HG03575 (cell line): ENCODE measurements at regions not wholly inside any gene's neighbourhood (a gene's known extent, or its start where the extent isn't known, plus 50 kb on each side); places are given as distances from the start of the nearest gene placed in this dataset.

ENCODE experiments used
- ATAC-seq: cut with Tn5 transposase; IDR thresholded peaks from one replicate; pipeline ENCODE4 v1.9.1; 2021; ENCODE audit not compliant: unreplicated experiment, insufficient number of reproducible peaks, low FRiP score; ENCODE audit errors: extremely low read depth

- no peak for ATAC-seq
Observed at GRCh38 chr4:81773557-81773956, 301.9 kb upstream of the RASGEF1B start.

DNA sequence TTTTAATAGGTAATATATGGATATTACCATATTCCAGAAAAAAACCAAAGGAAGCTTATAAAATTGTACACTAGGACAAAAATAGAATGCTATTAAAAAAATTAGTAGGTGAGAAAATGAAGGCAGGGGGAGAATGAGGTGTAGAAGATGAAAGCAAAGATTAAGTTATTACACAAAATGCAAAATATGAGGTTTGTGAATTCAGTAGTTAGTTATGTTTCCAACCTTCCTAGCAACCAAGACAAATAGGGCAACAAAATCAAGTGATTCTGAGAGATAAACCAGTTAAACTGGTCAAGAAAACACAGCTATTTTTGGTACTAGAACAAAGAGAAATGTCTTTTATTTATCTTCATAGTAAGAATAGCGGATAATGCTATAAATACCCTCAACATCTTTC, 300.0 kb upstream of the RASGEF1B start:
- no peak for ATAC-seq

DNA sequence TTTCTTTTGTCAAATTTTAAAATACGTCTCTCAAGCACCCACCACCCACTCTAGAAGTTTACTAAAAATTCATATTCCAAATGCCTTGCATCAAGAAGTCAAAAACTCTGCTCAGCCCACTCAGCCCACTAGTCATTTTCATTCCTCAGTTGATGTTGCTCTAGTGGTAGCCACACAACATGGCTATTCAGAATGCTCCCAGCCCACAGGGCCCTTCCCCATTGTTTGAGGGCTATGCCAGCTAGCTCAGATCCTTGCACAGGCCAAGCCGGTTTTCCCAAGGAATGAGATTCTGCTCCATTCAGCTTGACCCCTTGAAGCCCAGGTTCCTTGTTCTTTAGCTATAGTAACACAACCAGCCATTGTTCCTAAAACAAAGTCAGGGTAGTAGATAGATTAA, 297.5 kb upstream of the RASGEF1B start:
- ATAC-seq: no peak

GRCh38 chr4:81758574-81759264, 287.0 kb upstream of the RASGEF1B start:
- ATAC-seq: no peak

DNA sequence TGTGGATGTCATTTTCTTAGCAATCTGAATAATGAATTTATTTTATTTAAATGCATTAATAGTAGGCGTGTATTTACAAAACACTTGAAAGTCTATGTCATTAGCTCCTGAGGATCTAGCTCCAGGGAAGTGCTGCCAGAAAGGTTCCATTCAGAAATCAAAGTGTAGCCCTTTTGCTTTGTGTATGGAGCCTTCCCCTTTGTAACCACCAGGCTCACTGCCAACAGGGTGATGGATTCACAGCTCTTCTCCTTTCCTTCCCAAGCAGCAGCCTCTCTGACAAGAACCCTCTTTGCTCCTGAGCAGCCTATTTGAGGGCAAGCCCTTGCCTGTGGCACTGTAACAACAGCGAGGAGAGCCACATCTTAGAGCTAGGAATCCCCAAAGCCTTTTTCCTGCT, 286.0 kb upstream of the RASGEF1B start:
- no peak for ATAC-seq

DNA sequence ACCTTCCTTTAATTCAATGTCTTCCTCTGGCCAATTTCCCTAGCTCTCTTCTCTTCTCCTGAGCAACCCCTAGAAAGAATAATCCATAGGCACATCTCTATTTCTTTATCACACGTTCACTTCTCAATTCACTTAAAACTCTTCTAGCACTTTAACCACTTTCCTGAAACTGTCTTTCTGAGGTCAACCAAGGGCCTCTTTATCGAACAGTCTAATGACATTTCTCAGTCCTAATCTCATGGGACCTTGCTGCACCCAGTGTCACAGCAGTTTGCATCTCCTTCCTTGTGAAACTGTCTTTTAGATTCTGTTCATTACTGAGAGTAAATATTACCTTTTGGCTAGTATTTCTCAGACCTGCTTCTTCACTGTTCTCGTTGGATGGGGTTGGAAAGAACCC, 285.3 kb upstream of the RASGEF1B start:
- peak; percentile 81 for ATAC-seq

DNA sequence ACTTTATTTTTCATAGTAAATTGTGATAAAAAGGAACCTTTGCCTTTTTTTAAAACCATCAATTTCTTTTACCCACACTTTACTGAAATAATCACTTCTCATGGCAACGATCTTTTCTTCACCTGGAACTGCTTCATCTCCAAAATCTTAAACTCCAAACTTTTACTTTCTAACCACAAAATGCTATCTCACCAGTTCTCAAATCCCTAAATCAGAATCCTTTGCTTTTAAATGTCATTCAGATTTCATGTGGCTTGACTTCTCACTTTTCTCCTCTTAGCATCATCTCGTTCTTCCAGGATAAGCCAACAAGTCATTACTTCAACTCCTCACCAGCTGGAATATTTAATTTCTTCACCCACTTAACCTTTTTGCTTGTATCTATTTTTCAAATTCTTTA, 284.3 kb upstream of the RASGEF1B start:
- ATAC-seq: no peak

DNA sequence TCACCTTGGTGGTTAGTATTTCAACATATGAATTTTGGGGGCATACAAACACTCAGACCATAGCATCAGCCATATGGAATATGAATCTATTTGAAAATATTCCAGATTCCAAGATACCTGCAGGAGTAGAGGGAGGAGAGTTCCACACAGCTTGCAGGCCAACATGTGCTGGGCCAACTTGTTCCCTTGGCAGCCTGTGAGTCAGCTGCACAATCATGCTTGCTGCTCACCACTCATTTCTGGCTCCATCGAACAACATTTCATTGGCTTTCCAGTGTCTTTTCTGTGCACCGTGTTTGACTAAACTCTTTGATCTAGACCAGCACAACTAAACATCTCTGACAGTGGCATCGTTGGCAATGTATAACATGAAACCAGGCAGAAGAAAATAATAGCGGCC, 282.5 kb upstream of the RASGEF1B start:
- ATAC-seq: no peak

DNA sequence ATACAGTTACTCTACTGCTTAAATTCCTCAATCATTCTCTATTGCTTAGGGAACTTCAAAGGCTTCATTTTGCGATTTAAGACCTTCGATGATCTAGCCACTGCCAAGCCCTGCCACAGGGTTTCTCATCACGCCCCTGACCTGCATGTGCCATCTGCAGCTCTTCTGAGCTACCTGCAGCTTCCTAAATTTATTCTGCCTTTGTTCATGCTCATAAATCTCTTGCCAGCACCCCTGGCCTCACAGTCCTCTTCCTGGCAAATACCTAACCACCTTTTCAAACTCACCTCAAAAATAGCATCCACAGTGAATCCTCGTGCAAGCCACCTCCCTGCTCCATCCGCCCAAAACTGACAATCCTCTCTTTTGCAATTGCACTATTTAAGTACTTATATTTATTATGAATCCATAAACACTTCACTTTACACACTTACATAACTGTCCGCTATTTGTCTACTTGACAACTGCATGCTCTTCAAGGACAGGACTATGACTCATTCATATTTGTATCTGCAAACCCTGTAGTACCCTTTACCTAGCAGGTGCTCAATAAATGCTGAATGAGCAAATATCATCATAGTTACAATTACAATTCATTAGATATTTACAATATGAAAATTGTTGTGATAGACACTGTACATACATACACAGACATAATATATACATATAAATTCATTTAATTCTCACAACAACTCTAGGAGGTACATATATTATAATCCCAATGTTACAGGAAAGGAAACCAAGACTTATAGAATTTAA, 280.0 kb upstream of the RASGEF1B start:
- no peak for ATAC-seq

DNA sequence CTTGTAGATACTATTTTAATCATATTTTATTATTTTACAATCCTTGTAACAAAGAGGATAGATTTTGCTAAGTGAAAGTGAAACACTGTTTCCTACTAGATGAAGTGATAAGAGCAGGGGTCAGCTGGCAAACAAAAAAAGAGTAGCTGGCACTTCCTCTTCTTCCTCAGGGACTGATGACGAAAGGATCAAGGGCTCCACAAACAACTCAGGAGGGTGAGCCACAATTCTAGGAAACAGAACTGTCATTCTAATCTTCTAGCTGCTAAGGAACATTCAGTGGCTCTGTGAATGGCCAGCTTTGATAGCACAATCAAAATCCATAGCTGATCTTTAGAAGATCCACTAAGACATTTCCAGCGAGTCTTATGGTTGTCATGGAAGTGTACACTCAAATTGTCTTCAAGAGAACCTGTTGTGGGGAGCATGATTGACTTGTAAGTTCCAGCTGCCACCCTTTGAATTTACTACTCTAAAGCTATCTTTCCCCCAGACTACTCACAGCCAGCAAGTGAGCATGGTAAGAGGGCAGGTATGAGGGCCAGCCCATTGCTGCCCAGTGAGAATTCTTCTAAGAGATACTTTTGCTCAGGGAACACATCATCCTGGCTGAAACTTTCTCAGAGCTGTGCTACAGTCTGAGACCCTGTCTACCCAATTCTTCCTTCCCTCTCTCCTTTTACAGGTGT, 275.7 kb upstream of the RASGEF1B start:
- no peak for ATAC-seq

DNA sequence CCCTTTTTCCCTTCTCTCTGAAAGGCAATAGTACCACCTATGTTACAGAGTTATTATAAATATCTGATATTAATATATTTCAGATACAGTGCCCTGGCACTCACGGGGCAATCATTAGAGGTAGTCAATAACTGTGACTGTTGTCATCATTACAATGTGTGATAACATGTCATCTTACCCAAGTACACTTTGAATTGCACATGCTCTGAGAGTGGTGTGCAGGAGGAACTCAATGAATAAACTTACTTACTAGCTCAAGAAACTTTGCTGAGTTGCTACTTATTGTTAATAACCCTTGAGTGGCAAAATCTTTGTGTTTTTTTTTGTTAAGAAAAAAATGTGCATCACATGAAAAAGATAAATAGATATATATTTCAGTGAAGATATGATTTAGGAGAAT, 275.1 kb upstream of the RASGEF1B start:
- ATAC-seq: no peak

DNA sequence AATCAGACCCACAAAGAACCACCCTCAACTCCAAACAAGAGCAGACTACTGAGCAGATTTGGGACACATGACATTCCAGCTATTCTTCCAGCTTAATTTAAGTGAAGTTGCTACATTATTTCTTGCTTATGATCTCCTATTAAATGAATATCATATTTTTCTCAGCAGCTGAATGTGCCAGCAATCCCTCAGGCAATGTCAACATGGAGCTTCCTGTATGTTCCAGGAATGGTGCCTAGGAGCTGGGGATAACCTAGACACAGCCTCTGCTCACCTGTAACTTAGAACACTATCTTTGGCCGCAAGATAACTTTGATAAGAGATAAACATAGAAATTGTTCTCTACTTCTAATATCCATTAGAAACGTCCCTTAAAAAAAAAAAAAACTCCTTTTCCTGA, 274.4 kb upstream of the RASGEF1B start:
- ATAC-seq: no peak

GRCh38 chr4:81745050-81745449, 273.3 kb upstream of the RASGEF1B start:
- no peak for ATAC-seq

- no peak for ATAC-seq
Observed at GRCh38 chr4:81743731-81744435, 272.2 kb upstream of the RASGEF1B start.

DNA sequence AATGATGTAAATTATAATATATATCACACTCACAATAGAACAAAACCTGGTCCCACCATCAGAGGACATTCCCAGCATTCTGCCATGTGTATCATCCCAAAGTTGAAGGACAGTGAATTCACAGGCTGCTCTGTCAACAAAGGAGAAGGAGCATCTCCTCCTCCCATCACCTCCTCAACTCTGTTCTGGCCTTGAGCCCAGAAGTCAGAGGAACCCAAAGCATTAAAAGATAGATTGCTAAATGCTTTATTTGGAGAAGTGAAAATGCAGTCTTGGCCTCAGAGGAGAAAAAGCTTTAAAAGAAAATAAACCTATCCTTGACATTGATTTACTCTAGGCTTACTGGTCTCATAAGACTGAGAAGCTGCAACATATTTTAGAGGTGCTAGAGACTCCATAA, 268.8 kb upstream of the RASGEF1B start:
- no peak for ATAC-seq

- ATAC-seq: no peak
Observed at GRCh38 chr4:81738891-81739290, 267.2 kb upstream of the RASGEF1B start.

DNA sequence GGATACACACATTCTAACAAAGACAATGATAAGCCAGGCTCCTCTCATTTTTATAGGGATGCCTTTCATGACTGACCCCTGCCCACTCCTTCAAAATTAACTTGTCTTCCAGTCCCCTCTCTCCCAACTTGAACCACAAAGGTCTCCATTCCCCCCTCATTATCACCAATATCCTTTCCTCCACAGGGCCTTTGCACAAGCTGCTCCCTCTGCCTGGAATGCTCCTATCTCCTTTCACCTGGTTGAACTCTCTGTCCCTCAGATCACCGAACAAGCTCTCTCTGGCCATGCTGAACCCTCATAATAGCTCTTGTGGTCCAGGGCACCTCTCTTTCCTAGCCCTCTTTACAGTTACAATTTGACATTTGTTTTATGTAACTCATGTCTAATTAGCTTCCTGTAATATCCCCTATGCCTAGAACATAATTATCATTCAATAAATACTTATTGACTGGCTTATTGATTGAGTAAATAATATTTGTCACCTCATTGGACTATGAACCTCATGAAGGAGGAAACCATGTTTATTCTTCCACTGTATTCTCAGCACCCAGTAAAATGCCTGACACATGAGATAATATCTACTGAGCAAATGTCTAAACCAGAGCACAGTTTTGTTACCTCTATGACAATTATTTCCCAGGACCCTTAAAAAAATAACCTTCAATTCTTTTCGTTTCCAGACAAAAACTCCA, 266.3 kb upstream of the RASGEF1B start:
- ATAC-seq: no peak

GRCh38 chr4:81736324-81736723, 264.6 kb upstream of the RASGEF1B start:
- ATAC-seq: no peak

DNA sequence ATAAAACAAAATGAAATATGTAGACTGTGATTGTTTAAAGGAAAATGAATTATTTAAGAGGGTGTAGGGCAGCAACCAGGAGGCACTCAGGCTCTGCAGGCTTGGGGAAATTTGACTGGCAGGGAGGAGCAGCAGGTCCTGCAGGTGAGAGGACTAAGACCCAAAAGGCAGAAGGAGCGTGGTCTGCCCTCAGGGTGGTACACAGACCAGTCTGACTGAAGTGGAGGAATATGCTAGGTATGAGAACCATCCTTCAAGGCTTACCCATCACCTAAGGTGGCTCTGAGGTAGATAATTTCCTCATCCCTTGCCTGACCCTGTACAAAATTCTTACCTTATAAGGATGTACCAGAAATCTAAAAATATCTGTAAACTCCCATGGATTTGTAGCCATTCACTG, 261.3 kb upstream of the RASGEF1B start:
- ATAC-seq: no peak
